ENCODE measurements at regions not wholly inside any gene's neighbourhood (a gene's known extent, or its start where the extent isn't known, plus 50 kb on each side); places are given as distances from the start of the nearest gene placed in this dataset.
"Not testable (repeated sequence)": the region's sequence is repeated elsewhere in the genome, so short reads cannot be mapped to it uniquely, and the experiment has no call there.

GRCh38 chr3:26307787-26308186, 314.8 kb upstream of the LRRC3B start:
- H3K4me3 ChIP-seq (ENCODE audit: low read depth, low read length): no peak overlapping the region
- DNase-seq (ENCODE audit: low read depth): no peak

GRCh38 chr3:26308454-26308853, 314.1 kb upstream of the LRRC3B start:
- H3K4me3 ChIP-seq (ENCODE audit: low read depth, low read length): no peak overlapping the region
- DNase-seq (ENCODE audit: low read depth): no peak

GRCh38 chr3:26309536-26309935, 313.0 kb upstream of the LRRC3B start:
- not testable (repeated sequence) for DNase-seq (ENCODE audit: low read depth)

GRCh38 chr3:26312816-26313215, 309.8 kb upstream of the LRRC3B start:
- no peak for DNase-seq (ENCODE audit: low read depth)
- H3K4me3 ChIP-seq (ENCODE audit: low read depth, low read length): no peak overlapping the region

More at GRCh38 chr3:26309536-26309935, 313.0 kb upstream of the LRRC3B start:
- not testable (repeated sequence) for H3K4me3 ChIP-seq (ENCODE audit: low read depth, low read length)

- no peak for DNase-seq (ENCODE audit: low read depth)
- H3K4me3 ChIP-seq (ENCODE audit: low read depth, low read length): no peak overlapping the region
Observed at GRCh38 chr3:26316472-26316871, 306.1 kb upstream of the LRRC3B start.

GRCh38 chr3:26323741-26324140, 298.8 kb upstream of the LRRC3B start:
- not testable (repeated sequence) for DNase-seq (ENCODE audit: low read depth); H3K4me3 ChIP-seq (ENCODE audit: low read depth, low read length)

GRCh38 chr3:26340001-26340400, 282.6 kb upstream of the LRRC3B start:
- H3K4me3 ChIP-seq (ENCODE audit: low read depth, low read length): no peak overlapping the region
- DNase-seq (ENCODE audit: low read depth): no peak

- no peak for DNase-seq (ENCODE audit: low read depth)
- H3K4me3 ChIP-seq (ENCODE audit: low read depth, low read length): no peak overlapping the region
Observed at GRCh38 chr3:26343647-26344046, 278.9 kb upstream of the LRRC3B start.

GRCh38 chr3:26345613-26346012, 277.0 kb upstream of the LRRC3B start:
- DNase-seq (ENCODE audit: low read depth): no peak
- H3K4me3 ChIP-seq (ENCODE audit: low read depth, low read length): no peak overlapping the region

GRCh38 chr3:26346497-26346896, 276.1 kb upstream of the LRRC3B start:
- DNase-seq (ENCODE audit: low read depth): no peak
- H3K4me3 ChIP-seq (ENCODE audit: low read depth, low read length): no peak overlapping the region

- H3K4me3 ChIP-seq (ENCODE audit: low read depth, low read length): no peak overlapping the region
Observed at GRCh38 chr3:26347150-26347549, 275.4 kb upstream of the LRRC3B start.

GRCh38 chr3:26350853-26351252, 271.7 kb upstream of the LRRC3B start:
- no peak for DNase-seq (ENCODE audit: low read depth)
- H3K4me3 ChIP-seq (ENCODE audit: low read depth, low read length): no peak overlapping the region

More at GRCh38 chr3:26347150-26347549, 275.4 kb upstream of the LRRC3B start:
- DNase-seq (ENCODE audit: low read depth): no peak

GRCh38 chr3:26353097-26353496, 269.5 kb upstream of the LRRC3B start:
- no peak for DNase-seq (ENCODE audit: low read depth)
- H3K4me3 ChIP-seq (ENCODE audit: low read depth, low read length): no peak overlapping the region

GRCh38 chr3:26358405-26358804, 264.2 kb upstream of the LRRC3B start:
- H3K4me3 ChIP-seq (ENCODE audit: low read depth, low read length): no peak overlapping the region
- DNase-seq (ENCODE audit: low read depth): no peak

- DNase-seq (ENCODE audit: low read depth): no peak
- no peak overlapping the region for H3K4me3 ChIP-seq (ENCODE audit: low read depth, low read length)
Observed at GRCh38 chr3:26365706-26366105, 256.9 kb upstream of the LRRC3B start.

- H3K4me3 ChIP-seq (ENCODE audit: low read depth, low read length): no peak overlapping the region
- no peak for DNase-seq (ENCODE audit: low read depth)
Observed at GRCh38 chr3:26368312-26368711, 254.3 kb upstream of the LRRC3B start.

GRCh38 chr3:26369133-26369532, 253.4 kb upstream of the LRRC3B start:
- DNase-seq (ENCODE audit: low read depth): no peak
- no peak overlapping the region for H3K4me3 ChIP-seq (ENCODE audit: low read depth, low read length)

GRCh38 chr3:26375843-26376530, 246.6 kb upstream of the LRRC3B start:
- no peak overlapping the region for H3K4me3 ChIP-seq (ENCODE audit: low read depth, low read length)
- no peak for DNase-seq (ENCODE audit: low read depth)

GRCh38 chr3:26381411-26381810, 241.2 kb upstream of the LRRC3B start:
- no peak overlapping the region for H3K4me3 ChIP-seq (ENCODE audit: low read depth, low read length)
- DNase-seq (ENCODE audit: low read depth): no peak

- no peak overlapping the region for H3K4me3 ChIP-seq (ENCODE audit: low read depth, low read length)
Observed at GRCh38 chr3:26406636-26407035, 215.9 kb upstream of the LRRC3B start.

GRCh38 chr3:26418553-26418952, 204.0 kb upstream of the LRRC3B start:
- DNase-seq (ENCODE audit: low read depth): no peak

More at GRCh38 chr3:26406636-26407035, 215.9 kb upstream of the LRRC3B start:
- DNase-seq (ENCODE audit: low read depth): no peak

GRCh38 chr3:26422415-26422814, 200.2 kb upstream of the LRRC3B start:
- no peak for DNase-seq (ENCODE audit: low read depth)
- no peak overlapping the region for H3K4me3 ChIP-seq (ENCODE audit: low read depth, low read length)

More at GRCh38 chr3:26418553-26418952, 204.0 kb upstream of the LRRC3B start:
- no peak overlapping the region for H3K4me3 ChIP-seq (ENCODE audit: low read depth, low read length)

Data from skeletal muscle cell (primary cell).